DOHH2 (cell line): ENCODE measurements at regions not wholly inside any gene's neighbourhood (a gene's known extent, or its start where the extent isn't known, plus 50 kb on each side); places are given as distances from the start of the nearest gene placed in this dataset.

Source experiments
- EZH2phosphoT487 ChIP-seq: fragments of 200-600 bp; sonication (generic); IDR thresholded peaks from 2 replicates; pipeline ENCODE4 v1.6.1; 2017; ENCODE audit warnings: borderline replicate concordance, mild to moderate bottlenecking, antibody characterized with exemption, low read length, moderate library complexity, mixed read lengths
- TF ChIP-seq, protein P1 (sequence below): fragments of 200-600 bp; sonication (generic); IDR thresholded peaks from one replicate; pipeline ENCODE4 v1.5.1; 2014; ENCODE audit warnings: antibody characterized with exemption, mild to moderate bottlenecking, low read depth, low read length; ENCODE audit not compliant: poor library complexity, severe bottlenecking

DNA sequence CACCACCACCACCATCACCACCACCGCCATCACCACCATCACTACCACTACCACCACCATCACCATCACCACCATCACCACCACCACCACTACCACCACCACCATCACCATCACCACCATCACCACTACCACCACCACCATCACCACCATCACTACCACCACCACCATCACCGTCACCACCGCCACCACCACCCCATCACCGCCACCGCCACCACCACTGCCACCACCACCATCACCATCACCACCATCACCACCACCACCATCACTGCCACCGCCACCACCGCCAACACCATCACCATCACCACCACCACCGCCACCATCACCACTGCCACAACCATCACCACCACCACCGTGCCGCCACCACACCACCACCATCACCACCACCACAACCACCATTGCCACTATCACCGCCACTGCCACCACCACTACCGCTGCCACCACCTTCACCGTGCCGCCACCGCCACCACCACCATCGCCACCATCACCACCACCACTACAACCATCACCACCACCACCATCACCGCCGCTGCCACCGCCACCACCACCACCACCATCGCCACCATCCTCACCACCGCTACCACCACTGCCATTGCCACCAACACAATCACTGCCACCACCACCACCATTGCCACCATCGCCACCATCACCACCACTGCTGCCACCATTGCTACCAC lies 1511.3 kb upstream of the AGA start:
- TF ChIP-seq, protein P1, sequence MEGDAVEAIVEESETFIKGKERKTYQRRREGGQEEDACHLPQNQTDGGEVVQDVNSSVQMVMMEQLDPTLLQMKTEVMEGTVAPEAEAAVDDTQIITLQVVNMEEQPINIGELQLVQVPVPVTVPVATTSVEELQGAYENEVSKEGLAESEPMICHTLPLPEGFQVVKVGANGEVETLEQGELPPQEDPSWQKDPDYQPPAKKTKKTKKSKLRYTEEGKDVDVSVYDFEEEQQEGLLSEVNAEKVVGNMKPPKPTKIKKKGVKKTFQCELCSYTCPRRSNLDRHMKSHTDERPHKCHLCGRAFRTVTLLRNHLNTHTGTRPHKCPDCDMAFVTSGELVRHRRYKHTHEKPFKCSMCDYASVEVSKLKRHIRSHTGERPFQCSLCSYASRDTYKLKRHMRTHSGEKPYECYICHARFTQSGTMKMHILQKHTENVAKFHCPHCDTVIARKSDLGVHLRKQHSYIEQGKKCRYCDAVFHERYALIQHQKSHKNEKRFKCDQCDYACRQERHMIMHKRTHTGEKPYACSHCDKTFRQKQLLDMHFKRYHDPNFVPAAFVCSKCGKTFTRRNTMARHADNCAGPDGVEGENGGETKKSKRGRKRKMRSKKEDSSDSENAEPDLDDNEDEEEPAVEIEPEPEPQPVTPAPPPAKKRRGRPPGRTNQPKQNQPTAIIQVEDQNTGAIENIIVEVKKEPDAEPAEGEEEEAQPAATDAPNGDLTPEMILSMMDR: no peak
- TF ChIP-seq EZH2phosphoT487: no peak
